Neural cell (in vitro differentiated cells): ENCODE measurements at regions not wholly inside any gene's neighbourhood (a gene's known extent, or its start where the extent isn't known, plus 50 kb on each side); places are given as distances from the start of the nearest gene placed in this dataset.

Experiments used
- H2AFZ ChIP-seq: fragments of 200-600, 300-800 bp; sonication (generic), shearing (Covaris generic); 2 replicates; pipeline ENCODE4 v1.6.0; 2014; ENCODE audit warnings: low read depth, mild to moderate bottlenecking, antibody characterized with exemption, low read length, moderate library complexity
- H3F3A ChIP-seq: fragments of 200-600 bp; shearing (Covaris generic); 2 replicates; pipeline ENCODE4 v1.6.1; 2016; ENCODE audit warnings: mild to moderate bottlenecking, moderate library complexity, mixed read lengths, antibody characterized with exemption, low read length; ENCODE audit not compliant: insufficient read depth, poor library complexity, severe bottlenecking
- H3K27ac ChIP-seq: fragments of 200-600, 300-800 bp; sonication (generic), shearing (Covaris generic); 2 replicates; pipeline ENCODE4 v1.5.1; 2014; ENCODE audit warnings: mild to moderate bottlenecking, low read length, moderate library complexity
- H3K27me3 ChIP-seq: fragments of 300-800, 200-600 bp; sonication (generic), shearing (Covaris generic); 2 replicates; pipeline ENCODE4 v1.6.0; 2014; ENCODE audit warnings: mild to moderate bottlenecking, low read depth, low read length, moderate library complexity; ENCODE audit not compliant: insufficient read depth
- H3K36me3 ChIP-seq: fragments of 300-800, 200-600 bp; sonication (generic), shearing (Covaris generic); 2 replicates; pipeline ENCODE4 v1.5.1; 2014; ENCODE audit warnings: mild to moderate bottlenecking, antibody characterized with exemption, low read length, moderate library complexity; ENCODE audit not compliant: insufficient read depth
- H3K4me2 ChIP-seq: fragments of 300-800, 200-600 bp; sonication (generic), shearing (Covaris generic); 2 replicates; pipeline ENCODE4 v1.6.0; 2014; ENCODE audit warnings: mild to moderate bottlenecking, low read length
- H3K4me3 ChIP-seq: fragments of 300-800, 200-600 bp; sonication (generic), shearing (Covaris generic); 2 replicates; pipeline ENCODE4 v1.5.1; 2014; ENCODE audit warnings: mild to moderate bottlenecking, low read length, moderate library complexity
- H3K79me2 ChIP-seq: fragments of 200-600 bp; shearing (Covaris generic); replicated peaks from 2 replicates; pipeline ENCODE4 v1.6.0; 2014; ENCODE audit warnings: mild to moderate bottlenecking, low read length, moderate library complexity; ENCODE audit not compliant: insufficient read depth
- H3K9ac ChIP-seq: fragments of 300-800, 200-600 bp; sonication (generic), shearing (Covaris generic); 2 replicates; pipeline ENCODE4 v1.6.1; 2016; ENCODE audit warnings: mild to moderate bottlenecking, low read length, mixed read lengths
- H3K9me2 ChIP-seq: fragments of 200-600 bp; shearing (Covaris generic); 2 replicates; pipeline ENCODE4 v1.6.1; 2016; ENCODE audit warnings: mild to moderate bottlenecking, low read length, mixed read lengths; ENCODE audit not compliant: insufficient read depth
- H3K9me3 ChIP-seq: fragments of 200-600, 300-800 bp; sonication (generic), shearing (Covaris generic); 2 replicates; pipeline ENCODE4 v1.6.1; 2016; ENCODE audit warnings: mild to moderate bottlenecking, mixed run types, low read length, moderate library complexity, mixed read lengths
- H4K20me1 ChIP-seq: fragments of 200-600 bp; shearing (Covaris generic); 2 replicates; pipeline ENCODE4 v1.6.1; 2016; ENCODE audit warnings: mild to moderate bottlenecking, mixed run types; ENCODE audit not compliant: insufficient read depth
- CTCF ChIP-seq: fragments of 450-650 bp; IDR thresholded peaks from 2 replicates; pipeline ENCODE4 v1.5.1; 2014; ENCODE audit warnings: antibody characterized with exemption, mild to moderate bottlenecking, moderate library complexity; ENCODE audit not compliant: poor library complexity, severe bottlenecking
- EP300 ChIP-seq: fragments of 450-650 bp; conservative IDR thresholded peaks from 2 replicates; pipeline ENCODE4 v1.6.1; 2014; ENCODE audit warnings: antibody characterized with exemption, mild to moderate bottlenecking, moderate library complexity; ENCODE audit not compliant: poor library complexity, severe bottlenecking
- EZH2 ChIP-seq: fragments of 200-600, 300-800 bp; shearing (Covaris generic), sonication (generic); IDR thresholded peaks from 2 replicates; pipeline ENCODE4 v1.6.1; 2014; ENCODE audit warnings: antibody characterized with exemption, low read length, borderline replicate concordance, mild to moderate bottlenecking; ENCODE audit not compliant: insufficient read depth, poor library complexity, severe bottlenecking
- MXI1 ChIP-seq: fragments of 450-650 bp; conservative IDR thresholded peaks from 2 replicates; pipeline ENCODE4 v1.6.1; 2014; ENCODE audit warnings: antibody characterized with exemption, mild to moderate bottlenecking; ENCODE audit not compliant: poor library complexity, severe bottlenecking
- POLR2AphosphoS5 ChIP-seq: IDR thresholded peaks from 2 replicates; pipeline ENCODE4 v1.6.1; 2012
- RAD21 ChIP-seq: fragments of 450-650 bp; conservative IDR thresholded peaks from 2 replicates; pipeline ENCODE4 v1.6.1; 2014; ENCODE audit warnings: antibody characterized with exemption, mild to moderate bottlenecking, moderate library complexity
- REST ChIP-seq: IDR thresholded peaks from 2 replicates; pipeline ENCODE4 v1.6.1; 2012; ENCODE audit warnings: borderline replicate concordance
- SMC3 ChIP-seq: fragments of 450-650 bp; conservative IDR thresholded peaks from 2 replicates; pipeline ENCODE4 v1.6.1; 2014; ENCODE audit warnings: antibody characterized with exemption, mild to moderate bottlenecking, moderate library complexity; ENCODE audit not compliant: poor library complexity
- TAF1 ChIP-seq: IDR thresholded peaks from 2 replicates; pipeline ENCODE4 v1.6.1; 2012; ENCODE audit warnings: low read depth

GRCh38 chr4:138573246-138573645, 331.1 kb upstream of the SLC7A11 start:
- no peak overlapping the region for H3K4me3 ChIP-seq
- no peaks in the 10 kb centered on the region for H3K9me2 ChIP-seq
- TF ChIP-seq EP300 (no peak), TAF1 (no peak), POLR2AphosphoS5 (no peak), SMC3 (no peak), REST (no peak), MXI1 (no peak)
- peaks cover 5% of the 10 kb centered on the region for H3K9me3 ChIP-seq
- H3F3A ChIP-seq: no peaks in the 10 kb centered on the region
- no peak overlapping the region for H2AFZ ChIP-seq
- no peak overlapping the region for H3K27ac ChIP-seq
- no peaks in the 10 kb centered on the region for H3K27me3 ChIP-seq
- H3K9ac ChIP-seq: no peak overlapping the region
- no peaks in the 10 kb centered on the region for H4K20me1 ChIP-seq
- no peak overlapping the region for H3K4me2 ChIP-seq
- no peaks in the 10 kb centered on the region for H3K79me2 ChIP-seq
- H3K36me3 ChIP-seq: no peaks in the 10 kb centered on the region

GRCh38 chr4:138572007-138572406, 329.9 kb upstream of the SLC7A11 start:
- peaks cover 5% of the 10 kb centered on the region for H3K9me3 ChIP-seq
- no peaks in the 10 kb centered on the region for H3K36me3 ChIP-seq
- no peaks in the 10 kb centered on the region for H3K79me2 ChIP-seq
- H3K27me3 ChIP-seq: no peaks in the 10 kb centered on the region
- no peak overlapping the region for H2AFZ ChIP-seq
- H3K9me2 ChIP-seq: no peaks in the 10 kb centered on the region
- TF ChIP-seq CTCF: no peak
- TF ChIP-seq SMC3: no peak
- no peak for TF ChIP-seq MXI1
- no peak for TF ChIP-seq TAF1
- no peak for TF ChIP-seq POLR2AphosphoS5
- TF ChIP-seq EP300: no peak
- TF ChIP-seq REST: no peak
- no peak for TF ChIP-seq EZH2
- TF ChIP-seq RAD21: no peak
- no peak overlapping the region for H3K9ac ChIP-seq
- H3K27ac ChIP-seq: no peak overlapping the region
- no peaks in the 10 kb centered on the region for H4K20me1 ChIP-seq
- no peak overlapping the region for H3K4me2 ChIP-seq
- H3F3A ChIP-seq: no peaks in the 10 kb centered on the region
- no peak overlapping the region for H3K4me3 ChIP-seq
